ENCODE measurements at regions not wholly inside any gene's neighbourhood (a gene's known extent, or its start where the extent isn't known, plus 50 kb on each side); places are given as distances from the start of the nearest gene placed in this dataset.
"Not testable (repeated sequence)": the region's sequence is repeated elsewhere in the genome, so short reads cannot be mapped to it uniquely, and the experiment has no call there.

DNA sequence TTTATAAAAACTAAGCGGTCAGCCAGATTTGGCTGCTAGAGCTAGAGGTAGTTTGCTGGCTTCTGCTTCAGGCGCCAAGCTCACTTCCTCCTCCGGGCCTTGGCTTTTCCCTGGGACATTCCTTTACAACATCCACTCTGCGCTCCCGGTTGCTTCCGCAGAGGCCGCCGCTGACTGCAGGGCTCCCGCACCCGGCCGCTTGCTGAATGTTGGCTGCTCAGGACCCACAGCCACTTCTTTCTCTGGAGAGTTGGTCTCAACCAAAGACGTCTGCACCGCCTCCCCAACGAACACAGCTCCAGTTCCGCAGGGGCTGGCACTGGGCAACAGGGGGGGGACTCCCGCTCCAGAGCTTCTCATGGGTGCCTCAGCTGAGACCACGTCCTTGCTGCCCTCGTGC lies 282.8 kb downstream of the TFAP2C start:
- H3K4me3 ChIP-seq (ENCODE audit: low read depth in 2 of 2, low read length in 2 of 2), result no peak overlapping the region
- in situ Hi-C loops (cut with HindIII; ENCODE audit: low pct_unique_long_range_greater_than_20kb, low sequenced_read_pairs) (no loop called here), intact Hi-C loops (cut with micrococcal nuclease; ENCODE audit: unreplicated experiment) (no loop called here)
- ATAC-seq (no peak), DNase-seq (ENCODE audit: low read depth, low spot score) (no peak)
- ChIA-PET CTCF (no interaction called here), POLR2A (no interaction called here)
- no peaks in the 10 kb centered on the region for H3K9me3 ChIP-seq (ENCODE audit: control insufficient read depth, insufficient read depth, low read depth, low read length)
- H3K36me3 ChIP-seq (ENCODE audit: control insufficient read depth, insufficient read depth, low read length), result no peaks in the 10 kb centered on the region
- no peaks in the 10 kb centered on the region for H3K27me3 ChIP-seq (ENCODE audit: control insufficient read depth, insufficient read depth, low read length)
- TF ChIP-seq POLR2AphosphoS5 (IDR thresholded peaks at IDR 0.05; ENCODE audit: low read depth, low read length) (no peak), SIN3A (IDR thresholded peaks at IDR 0.05; ENCODE audit: borderline replicate concordance, insufficient read depth, low read depth, low read length) (no peak)
- H3K27ac ChIP-seq (ENCODE audit: low read length), result no peak overlapping the region
- no TSS peak for BruUV-seq (replicated peaks)
- H3K4me1 ChIP-seq (ENCODE audit: control insufficient read depth, insufficient read depth, low read length), result no peaks in the 10 kb centered on the region

GRCh38 chr20:56914532-56914931 lies 285.4 kb downstream of the TFAP2C start:
- H3K9me3 ChIP-seq (ENCODE audit: control insufficient read depth, insufficient read depth, low read depth, low read length), result no peaks in the 10 kb centered on the region
- intact Hi-C loops (cut with micrococcal nuclease; ENCODE audit: unreplicated experiment) (no loop called here), in situ Hi-C loops (cut with HindIII; ENCODE audit: low pct_unique_long_range_greater_than_20kb, low sequenced_read_pairs) (no loop called here)
- no TSS peak for BruUV-seq (replicated peaks)
- no peaks in the 10 kb centered on the region for H3K4me1 ChIP-seq (ENCODE audit: control insufficient read depth, insufficient read depth, low read length)
- no peak for TF ChIP-seq TCF7L2 (IDR thresholded peaks at IDR 0.05; ENCODE audit: low read depth, low read length)
- no peak for TF ChIP-seq CTCF (IDR thresholded peaks at IDR 0.05)
- no peak for TF ChIP-seq SIN3A (IDR thresholded peaks at IDR 0.05; ENCODE audit: borderline replicate concordance, insufficient read depth, low read depth, low read length)
- no peak for TF ChIP-seq POLR2AphosphoS5 (IDR thresholded peaks at IDR 0.05; ENCODE audit: low read depth, low read length)
- no peak for TF ChIP-seq REST (IDR thresholded peaks at IDR 0.05; ENCODE audit: insufficient read depth in 1 of 2, low read depth in 2 of 2, low read length in 1 of 2)
- H3K36me3 ChIP-seq (ENCODE audit: control insufficient read depth, insufficient read depth, low read length), result no peaks in the 10 kb centered on the region
- no peak overlapping the region for H3K27ac ChIP-seq (ENCODE audit: low read length)
- no peak for ATAC-seq
- POLR2A ChIA-PET, result no interaction called here
- no peak for DNase-seq (ENCODE audit: low read depth, low spot score)
- CTCF ChIA-PET, result no interaction called here
- H3K27me3 ChIP-seq (ENCODE audit: control insufficient read depth, insufficient read depth, low read length), result no peaks in the 10 kb centered on the region
- no peak overlapping the region for H3K4me3 ChIP-seq (ENCODE audit: low read depth in 2 of 2, low read length in 2 of 2)

DNA sequence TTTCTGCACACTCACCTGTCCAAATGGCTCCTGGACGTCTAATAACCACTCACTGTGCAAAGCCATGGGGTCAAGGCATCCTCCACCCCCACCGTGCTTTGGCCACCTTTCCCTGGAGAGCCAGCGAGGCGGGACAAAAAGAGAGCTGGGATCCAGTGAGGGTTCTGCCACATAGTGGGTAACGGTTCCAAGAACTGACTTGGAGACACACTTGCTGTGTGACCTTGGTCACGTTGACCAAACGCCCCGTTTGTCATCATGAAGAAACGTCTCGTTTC lies 287.2 kb downstream of the TFAP2C start:
- H3K4me3 ChIP-seq (ENCODE audit: low read depth in 2 of 2, low read length in 2 of 2), result no peak overlapping the region
- H3K9me3 ChIP-seq (ENCODE audit: control insufficient read depth, insufficient read depth, low read depth, low read length), result no peaks in the 10 kb centered on the region
- POLR2A ChIA-PET, result no interaction called here
- ATAC-seq, result no peak
- in situ Hi-C loops (cut with HindIII; ENCODE audit: low pct_unique_long_range_greater_than_20kb, low sequenced_read_pairs), result no loop called here
- H3K27ac ChIP-seq (ENCODE audit: low read length), result no peak overlapping the region
- H3K27me3 ChIP-seq (ENCODE audit: control insufficient read depth, insufficient read depth, low read length), result no peaks in the 10 kb centered on the region
- no peak for DNase-seq (ENCODE audit: low read depth, low spot score)
- no peak for TF ChIP-seq CTCF (IDR thresholded peaks at IDR 0.05)
- no peak for TF ChIP-seq POLR2AphosphoS5 (IDR thresholded peaks at IDR 0.05; ENCODE audit: low read depth, low read length)
- TF ChIP-seq SIN3A (IDR thresholded peaks at IDR 0.05; ENCODE audit: borderline replicate concordance, insufficient read depth, low read depth, low read length), result no peak
- CTCF ChIA-PET, result no interaction called here
- BruUV-seq (replicated peaks), result no TSS peak
- H3K36me3 ChIP-seq (ENCODE audit: control insufficient read depth, insufficient read depth, low read length), result no peaks in the 10 kb centered on the region
- H3K4me1 ChIP-seq (ENCODE audit: control insufficient read depth, insufficient read depth, low read length), result no peaks in the 10 kb centered on the region
- intact Hi-C loops (cut with micrococcal nuclease; ENCODE audit: unreplicated experiment), result no loop called here

DNA sequence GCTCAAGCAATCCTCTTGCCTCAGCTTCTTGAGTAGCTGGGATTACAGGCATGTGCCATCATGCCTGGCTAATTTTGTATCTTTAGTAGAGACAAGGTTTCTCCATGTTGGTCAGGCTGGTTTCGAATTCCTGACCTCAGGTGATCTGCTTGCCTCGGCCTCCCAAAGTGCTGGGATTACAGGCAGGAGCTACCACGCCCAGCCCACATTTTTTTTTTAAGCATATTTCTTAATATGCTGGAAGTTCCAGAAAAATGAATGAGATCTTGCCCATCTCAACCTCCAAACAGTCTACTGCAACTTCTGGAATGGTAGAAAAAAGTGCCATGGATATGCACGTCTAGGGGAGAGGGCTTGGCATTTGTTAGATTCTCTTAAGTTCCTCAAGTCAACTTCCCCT lies 290.9 kb downstream of the TFAP2C start:
- POLR2A ChIA-PET, ATAC-seq: not testable (repeated sequence)

More for the DNA sequence above, 290.9 kb downstream of the TFAP2C start:
- H3K27ac ChIP-seq (ENCODE audit: low read length); DNase-seq (ENCODE audit: low read depth, low spot score); CTCF ChIA-PET; BruUV-seq (replicated peaks); H3K9me3 ChIP-seq (ENCODE audit: control insufficient read depth, insufficient read depth, low read depth, low read length); H3K27me3 ChIP-seq (ENCODE audit: control insufficient read depth, insufficient read depth, low read length); H3K4me3 ChIP-seq (ENCODE audit: low read depth in 2 of 2, low read length in 2 of 2); H3K4me1 ChIP-seq (ENCODE audit: control insufficient read depth, insufficient read depth, low read length); intact Hi-C loops (cut with micrococcal nuclease; ENCODE audit: unreplicated experiment); H3K36me3 ChIP-seq (ENCODE audit: control insufficient read depth, insufficient read depth, low read length); in situ Hi-C loops (cut with HindIII; ENCODE audit: low pct_unique_long_range_greater_than_20kb, low sequenced_read_pairs): not testable (repeated sequence)
